Keratinocyte (primary cell): ENCODE measurements at regions not wholly inside any gene's neighbourhood (a gene's known extent, or its start where the extent isn't known, plus 50 kb on each side); places are given as distances from the start of the nearest gene placed in this dataset.

ENCODE experiments used
- CTCF ChIP-seq, 3 experiments: IDR thresholded peaks in 1 of 3; conservative IDR thresholded peaks in 1 of 3; optimal IDR thresholded peaks in 1 of 3; 2 replicates in 2 of 3; 3 replicates in 1 of 3; pipeline versions ENCODE3 to v1.5.1; 2011; ENCODE audit warnings: low read length in 3 of 3, mild to moderate bottlenecking in 3 of 3, moderate library complexity in 2 of 3, control low read depth in 1 of 3, inconsistent platforms in 1 of 3; ENCODE audit not compliant: insufficient read depth in 2 of 3; ENCODE audit errors: extremely low read depth in 1 of 3
- EZH2 ChIP-seq: IDR thresholded peaks from one replicate; pipeline ENCODE4 v1.6.1; 2012; ENCODE audit warnings: inconsistent platforms, mild to moderate bottlenecking, low read length, moderate library complexity

- TF ChIP-seq CTCF (optimal IDR thresholded peaks at IDR 0.05 in 1 of 3, IDR thresholded peaks at IDR 0.05 in 1 of 3, conservative IDR thresholded peaks at IDR 0.05 in 1 of 3; ENCODE audit: extremely low read depth in 1 of 3, insufficient read depth in 2 of 3, low read length in 3 of 3) = no peak
- no peak for TF ChIP-seq EZH2
These were observed 76.5 kb downstream of the PCDH18 start for GRCh38 chr4:137455647-137456321.
